SK-N-SH (cell line): ENCODE measurements at regions not wholly inside any gene's neighbourhood (a gene's known extent, or its start where the extent isn't known, plus 50 kb on each side); places are given as distances from the start of the nearest gene placed in this dataset.
"Not testable (repeated sequence)": the region's sequence is repeated elsewhere in the genome, so short reads cannot be mapped to it uniquely, and the experiment has no call there.

Experiments
- CTCF ChIA-PET: fragments of 300-600, 350-600 bp; formaldehyde crosslinking; extraction: SDS; loops from one replicate; lab custom pipeline; 2021; lab: Yijun Ruan, JAX
- POLR2A ChIA-PET: fragments of 350-600 bp; sonication (Branson Sonifier 250); formaldehyde crosslinking; extraction: SDS; loops from one replicate; lab custom pipeline; 2020; ENCODE audit warnings: antibody characterized with exemption, inconsistent platforms; lab: Yijun Ruan, JAX
- DNase-seq: peaks from one replicate; pipeline ENCODE4 v3.0.0; 2012
- H2AFZ ChIP-seq: fragments of 200-600 bp; sonication (generic); 2 replicates; pipeline ENCODE4 v1.8.1; 2016; ENCODE audit warnings: antibody characterized with exemption, mild to moderate bottlenecking, low read depth
- H3F3A ChIP-seq: fragments of 200-600 bp; sonication (generic); replicated peaks from 2 replicates; pipeline ENCODE3; 2016; ENCODE audit warnings: antibody characterized with exemption, mild to moderate bottlenecking; ENCODE audit not compliant: insufficient read depth
- H3K27ac ChIP-seq, 2 experiments: fragments of 200-500 bp in 1 of 2; fragments of 200-600 bp in 1 of 2; sonication (Bioruptor generic) in 1 of 2; sonication (generic), shearing (Covaris generic) in 1 of 2; 2 replicates each; pipeline versions ENCODE4 v1.5.1 to v1.6.1; 2014 to 2016; ENCODE audit warnings: low read depth in 2 of 2, inconsistent platforms in 1 of 2, low read length in 1 of 2, mild to moderate bottlenecking in 1 of 2, mixed read lengths in 1 of 2
- H3K27me3 ChIP-seq: fragments of 200-600 bp; sonication (generic), shearing (Covaris generic); 2 replicates; pipeline ENCODE4 v1.6.1; 2016; ENCODE audit warnings: mixed run types; ENCODE audit not compliant: insufficient read depth
- H3K36me3 ChIP-seq, 2 experiments: fragments of 200-500 bp in 1 of 2; fragments of 200-600 bp in 1 of 2; sonication (Bioruptor generic) in 1 of 2; sonication (generic) in 1 of 2; replicated peaks in 1 of 2; 2 replicates each; pipeline versions ENCODE3 to v1.5.1; 2014 to 2016; ENCODE audit warnings: low read length in 1 of 2, mild to moderate bottlenecking in 1 of 2; ENCODE audit not compliant: insufficient read depth in 2 of 2, control insufficient read depth in 1 of 2
- H3K4me1 ChIP-seq, 2 experiments: fragments of 200-500 bp in 1 of 2; fragments of 200-600 bp in 1 of 2; sonication (Bioruptor generic) in 1 of 2; sonication (generic), shearing (Covaris generic) in 1 of 2; 2 replicates each; pipeline versions ENCODE4 v1.5.1 to v1.6.1; 2014 to 2016; ENCODE audit warnings: low read depth in 1 of 2, low read length in 1 of 2, mixed run types in 1 of 2; ENCODE audit not compliant: insufficient read depth in 2 of 2, control insufficient read depth in 1 of 2
- H3K4me2 ChIP-seq: fragments of 200-600 bp; sonication (generic), shearing (Covaris generic); 2 replicates; pipeline ENCODE4 v1.6.1; 2017; ENCODE audit warnings: mixed run types
- H3K4me3 ChIP-seq, 2 experiments: fragments of 200-500 bp in 1 of 2; fragments of 200-600 bp in 1 of 2; sonication (Bioruptor generic) in 1 of 2; sonication (generic), shearing (Covaris generic) in 1 of 2; 2 replicates each; pipeline versions ENCODE4 v1.5.1 to v1.8.1; 2014 to 2016; ENCODE audit warnings: low read depth in 2 of 2, inconsistent platforms in 1 of 2, low read length in 1 of 2, mild to moderate bottlenecking in 1 of 2, mixed read lengths in 1 of 2, moderate library complexity in 1 of 2
- H3K79me2 ChIP-seq: fragments of 200-600 bp; sonication (generic); 2 replicates; pipeline ENCODE4 v1.8.1; 2017; ENCODE audit warnings: mild to moderate bottlenecking; ENCODE audit not compliant: insufficient read depth
- H3K9ac ChIP-seq: fragments of 200-600 bp; sonication (generic); 2 replicates; pipeline ENCODE4 v1.6.1; 2017; ENCODE audit warnings: mixed run types
- H3K9me2 ChIP-seq: fragments of 200-600 bp; sonication (generic); 2 replicates; pipeline ENCODE4 v1.6.1; 2017; ENCODE audit warnings: mixed run types
- H3K9me3 ChIP-seq: fragments of 200-600 bp; sonication (generic); 2 replicates; pipeline ENCODE4 v1.6.1; 2017; ENCODE audit warnings: mixed run types, mild to moderate bottlenecking, moderate library complexity
- H4K20me1 ChIP-seq: fragments of 200-600 bp; sonication (generic); 2 replicates; pipeline ENCODE4 v1.6.1; 2017; ENCODE audit warnings: mild to moderate bottlenecking, mixed run types; ENCODE audit not compliant: insufficient read depth
- EZH2phosphoT487 ChIP-seq: fragments of 200-600 bp; sonication (generic); IDR thresholded peaks from 2 replicates; pipeline ENCODE4 v1.6.1; 2017; ENCODE audit warnings: low read depth, mixed run types, mild to moderate bottlenecking, antibody characterized with exemption, moderate library complexity, borderline replicate concordance
- GABPA ChIP-seq: IDR thresholded peaks from 2 replicates; pipeline ENCODE4 v1.4.0; 2012; ENCODE audit warnings: low read depth, mild to moderate bottlenecking
- IRF3 ChIP-seq: fragments of 150-350 bp; IDR thresholded peaks from 2 replicates; pipeline ENCODE4 v1.6.1; 2016; ENCODE audit warnings: mild to moderate bottlenecking, low read depth, low read length
- JUND ChIP-seq: IDR thresholded peaks from 2 replicates; pipeline ENCODE4 v1.4.0; 2012
- NFIC ChIP-seq: IDR thresholded peaks from 2 replicates; pipeline ENCODE4 v1.4.0; 2012; ENCODE audit warnings: borderline replicate concordance
- NRF1 ChIP-seq: IDR thresholded peaks from 2 replicates; pipeline ENCODE4 v1.6.1; 2012; ENCODE audit warnings: low read depth, mild to moderate bottlenecking, low read length
- RFX5 ChIP-seq: IDR thresholded peaks from 2 replicates; pipeline ENCODE4 v1.6.1; 2012; ENCODE audit warnings: mild to moderate bottlenecking, improper control_type of control experiment, low read length
- RXRA ChIP-seq: IDR thresholded peaks from 2 replicates; pipeline ENCODE4 v1.4.0; 2012; ENCODE audit warnings: low read depth, mild to moderate bottlenecking, borderline replicate concordance
- SMC3 ChIP-seq: IDR thresholded peaks from 2 replicates; pipeline ENCODE4 v1.6.1; 2012; ENCODE audit warnings: low read depth, low read length, improper control_type of control experiment
- TCF12 ChIP-seq: IDR thresholded peaks from 2 replicates; pipeline ENCODE4 v1.4.0; 2012
- USF2 ChIP-seq: fragments of 150-350 bp; IDR thresholded peaks from 2 replicates; pipeline ENCODE4 v1.6.1; 2017; ENCODE audit warnings: antibody characterized with exemption, low read length, low read depth, borderline replicate concordance
- WGBS: methylation state at CpG from one replicate; pipeline ENCODE4 v1.1.6; 2017; ENCODE audit warnings: low lambda C conversion rate; 5-methylcytosine and 5-hydroxymethylcytosine counted together

- H3K36me3 ChIP-seq, result no peaks in the 10 kb centered on the region
- POLR2A ChIA-PET, result no interaction called here
- H3K79me2 ChIP-seq, result no peaks in the 10 kb centered on the region
- no peak overlapping the region for H2AFZ ChIP-seq
- no peaks in the 10 kb centered on the region for H3F3A ChIP-seq
- no peak for DNase-seq
- H3K4me2 ChIP-seq, result no peak overlapping the region
- no peaks in the 10 kb centered on the region for H3K27me3 ChIP-seq
- 46% methylated on average over 4 of the region's 4 CpGs for WGBS
- H4K20me1 ChIP-seq, result no peaks in the 10 kb centered on the region
- H3K4me1 ChIP-seq, result no peaks in the 10 kb centered on the region
- H3K27ac ChIP-seq, result no peak overlapping the region
- 0 out of 2 replicates have a peak, but pooled peaks cover 2% of the 10 kb centered on the region for H3K9me2 ChIP-seq
- no peaks in the 10 kb centered on the region for H3K9me3 ChIP-seq
- CTCF ChIA-PET, result no interaction called here
- no peak overlapping the region for H3K4me3 ChIP-seq
- TF ChIP-seq SMC3 (no peak), NFIC (no peak), NRF1 (no peak)
- H3K9ac ChIP-seq, result no peak overlapping the region
Observed at GRCh38 chr13:81089371-81090157, 748.6 kb upstream of the SPRY2 start.

- Histone ChIP-seq H3K27ac (no peak overlapping the region), H3K9me3 (no peaks in the 10 kb centered on the region), H3K4me2 (no peak overlapping the region), H3K79me2 (no peaks in the 10 kb centered on the region), H3F3A (no peaks in the 10 kb centered on the region), H3K27me3 (no peaks in the 10 kb centered on the region; the same call in 1 of the 2 replicates), H3K4me3 (no peak overlapping the region), H3K4me1 (no peaks in the 10 kb centered on the region), H4K20me1 (no peaks in the 10 kb centered on the region), H3K36me3 (no peaks in the 10 kb centered on the region), H3K9me2 (no peaks in the 10 kb centered on the region), H2AFZ (no peak overlapping the region), H3K9ac (no peak overlapping the region)
- no peak for DNase-seq
- 6% methylated on average over 2 of the region's 2 CpGs for WGBS
- CTCF ChIA-PET, result no interaction called here
- TF ChIP-seq IRF3 (no peak), TCF12 (no peak), JUND (no peak), NFIC (no peak), SMC3 (no peak), RFX5 (no peak), RXRA (no peak)
- POLR2A ChIA-PET, result no interaction called here
Observed at GRCh38 chr13:81080911-81081454, 740.1 kb upstream of the SPRY2 start.

GRCh38 chr13:81078048-81078447, 737.1 kb upstream of the SPRY2 start:
- no peaks in the 10 kb centered on the region for H3K9me2 ChIP-seq
- no peak overlapping the region for H3K27ac ChIP-seq
- CTCF ChIA-PET, result no interaction called here
- no peak for TF ChIP-seq GABPA
- TF ChIP-seq EZH2phosphoT487, result no peak
- TF ChIP-seq USF2, result no peak
- TF ChIP-seq RXRA, result no peak
- POLR2A ChIA-PET, result no interaction called here
- no peaks in the 10 kb centered on the region for H4K20me1 ChIP-seq
- no peak overlapping the region for H3K9ac ChIP-seq
- no peak overlapping the region for H2AFZ ChIP-seq
- H3K4me1 ChIP-seq, result no peaks in the 10 kb centered on the region
- no peaks in the 10 kb centered on the region for H3K79me2 ChIP-seq
- no peak overlapping the region for H3K4me2 ChIP-seq
- no peaks in the 10 kb centered on the region for H3K36me3 ChIP-seq
- no peaks in the 10 kb centered on the region for H3F3A ChIP-seq
- no peak overlapping the region for H3K4me3 ChIP-seq
- H3K9me3 ChIP-seq, result no peaks in the 10 kb centered on the region
- no peaks in the 10 kb centered on the region for H3K27me3 ChIP-seq
- no peak for DNase-seq

GRCh38 chr13:81069822-81070221, 728.9 kb upstream of the SPRY2 start:
- H3K79me2 ChIP-seq, H3F3A ChIP-seq, H3K4me1 ChIP-seq, H2AFZ ChIP-seq, H3K4me2 ChIP-seq, H3K4me3 ChIP-seq, POLR2A ChIA-PET, DNase-seq, H4K20me1 ChIP-seq, H3K36me3 ChIP-seq, H3K27ac ChIP-seq, CTCF ChIA-PET, H3K27me3 ChIP-seq, H3K9me3 ChIP-seq, H3K9me2 ChIP-seq, H3K9ac ChIP-seq: not testable (repeated sequence)
- 64% methylated on average over 17 of the region's 18 CpGs for WGBS
